ENCODE measurements at regions not wholly inside any gene's neighbourhood (a gene's known extent, or its start where the extent isn't known, plus 50 kb on each side); places are given as distances from the start of the nearest gene placed in this dataset.

DNA sequence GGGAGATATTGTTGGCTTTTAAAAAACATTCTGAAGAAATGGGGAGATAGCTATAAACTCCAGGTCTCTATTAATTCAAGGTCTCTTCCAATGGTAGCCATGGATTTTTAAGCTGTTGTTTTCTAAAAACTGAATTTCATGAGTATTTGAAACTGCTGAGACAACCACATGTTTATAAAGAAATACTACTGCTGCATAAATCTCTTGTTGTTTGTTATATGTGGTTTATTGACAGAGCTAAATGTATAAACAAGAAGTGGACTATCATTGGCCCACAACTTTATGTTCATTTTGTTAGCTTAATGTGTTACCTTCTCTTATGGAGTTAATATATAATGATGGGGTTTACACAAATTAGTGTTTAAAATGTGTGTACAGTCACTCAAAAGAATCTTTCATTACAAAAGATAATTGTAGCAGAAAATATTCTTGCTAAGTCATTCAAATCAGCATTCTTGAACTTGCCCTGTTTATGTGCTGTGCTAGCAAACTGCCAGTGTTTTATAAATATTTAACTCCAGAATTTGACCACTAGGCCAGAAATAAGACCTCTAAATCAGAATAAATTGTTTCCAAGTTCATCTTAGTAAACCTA, 242.1 kb downstream of the TMX3 start:
- Mint-ChIP-seq H3K36me3 (ENCODE audit: insufficient read depth) (no peaks in the 10 kb centered on the region), H3K4me3 (ENCODE audit: low read depth) (no peak overlapping the region), H3K27me3 (peaks cover 3% of the 10 kb centered on the region), H3K9me3 (ENCODE audit: low read depth) (no peaks in the 10 kb centered on the region), H3K4me1 (ENCODE audit: low read depth) (peaks cover 3% of the 10 kb centered on the region), H3K27ac (no peak overlapping the region)
- DNase-seq (ENCODE audit: low spot score, unreplicated experiment) = no peak
- TF ChIP-seq, protein P1, sequence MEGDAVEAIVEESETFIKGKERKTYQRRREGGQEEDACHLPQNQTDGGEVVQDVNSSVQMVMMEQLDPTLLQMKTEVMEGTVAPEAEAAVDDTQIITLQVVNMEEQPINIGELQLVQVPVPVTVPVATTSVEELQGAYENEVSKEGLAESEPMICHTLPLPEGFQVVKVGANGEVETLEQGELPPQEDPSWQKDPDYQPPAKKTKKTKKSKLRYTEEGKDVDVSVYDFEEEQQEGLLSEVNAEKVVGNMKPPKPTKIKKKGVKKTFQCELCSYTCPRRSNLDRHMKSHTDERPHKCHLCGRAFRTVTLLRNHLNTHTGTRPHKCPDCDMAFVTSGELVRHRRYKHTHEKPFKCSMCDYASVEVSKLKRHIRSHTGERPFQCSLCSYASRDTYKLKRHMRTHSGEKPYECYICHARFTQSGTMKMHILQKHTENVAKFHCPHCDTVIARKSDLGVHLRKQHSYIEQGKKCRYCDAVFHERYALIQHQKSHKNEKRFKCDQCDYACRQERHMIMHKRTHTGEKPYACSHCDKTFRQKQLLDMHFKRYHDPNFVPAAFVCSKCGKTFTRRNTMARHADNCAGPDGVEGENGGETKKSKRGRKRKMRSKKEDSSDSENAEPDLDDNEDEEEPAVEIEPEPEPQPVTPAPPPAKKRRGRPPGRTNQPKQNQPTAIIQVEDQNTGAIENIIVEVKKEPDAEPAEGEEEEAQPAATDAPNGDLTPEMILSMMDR (IDR thresholded peaks at IDR 0.05; ENCODE audit: unreplicated experiment) = no peak

GRCh38 chr18:68469049-68469625, 245.8 kb downstream of the TMX3 start:
- no peaks in the 10 kb centered on the region for H3K9me3 Mint-ChIP-seq (ENCODE audit: low read depth)

DNA sequence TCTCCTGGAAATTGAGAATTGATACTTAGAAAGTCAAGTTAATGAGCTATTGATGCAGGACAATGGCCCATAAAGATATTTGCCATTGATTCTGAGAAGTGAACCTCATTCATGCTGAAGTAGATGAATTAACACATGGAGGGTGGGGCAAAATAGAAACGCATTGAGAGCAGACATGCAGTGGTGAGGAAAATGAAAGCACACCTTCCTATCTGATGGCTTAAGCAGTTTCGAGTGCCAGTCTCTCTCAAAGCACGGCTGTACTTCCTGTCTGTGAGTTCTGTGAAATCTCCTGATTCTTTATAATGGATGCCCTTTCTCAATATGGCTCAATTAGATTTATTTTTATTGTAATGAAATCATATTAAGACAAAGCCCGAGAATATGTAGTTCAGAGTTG, 247.0 kb downstream of the TMX3 start:
- no peak for DNase-seq (ENCODE audit: low spot score, unreplicated experiment)
- Mint-ChIP-seq H3K27ac (no peak overlapping the region), H3K4me1 (ENCODE audit: low read depth) (no peaks in the 10 kb centered on the region), H3K9me3 (ENCODE audit: low read depth) (no peaks in the 10 kb centered on the region), H3K36me3 (ENCODE audit: insufficient read depth) (no peaks in the 10 kb centered on the region), H3K4me3 (ENCODE audit: low read depth) (no peak overlapping the region), H3K27me3 (peaks cover 3% of the 10 kb centered on the region)
- TF ChIP-seq, protein P1 (IDR thresholded peaks at IDR 0.05; ENCODE audit: unreplicated experiment) = no peak

More at GRCh38 chr18:68469049-68469625, 245.8 kb downstream of the TMX3 start:
- H3K36me3 Mint-ChIP-seq (ENCODE audit: insufficient read depth) = no peaks in the 10 kb centered on the region
- no peak overlapping the region for H3K27ac Mint-ChIP-seq
- H3K4me1 Mint-ChIP-seq (ENCODE audit: low read depth) = peaks cover 3% of the 10 kb centered on the region
- TF ChIP-seq, protein P1 (IDR thresholded peaks at IDR 0.05; ENCODE audit: unreplicated experiment) = no peak
- no peak overlapping the region for H3K4me3 Mint-ChIP-seq (ENCODE audit: low read depth)
- H3K27me3 Mint-ChIP-seq = peaks cover 3% of the 10 kb centered on the region
- DNase-seq (ENCODE audit: low spot score, unreplicated experiment) = no peak

- Mint-ChIP-seq H3K4me3 (ENCODE audit: low read depth) (no peak overlapping the region), H3K36me3 (ENCODE audit: insufficient read depth) (no peaks in the 10 kb centered on the region), H3K27me3 (peaks cover 3% of the 10 kb centered on the region), H3K9me3 (ENCODE audit: low read depth) (no peaks in the 10 kb centered on the region), H3K4me1 (ENCODE audit: low read depth) (no peaks in the 10 kb centered on the region), H3K27ac (no peak overlapping the region)
- TF ChIP-seq, protein P1 (IDR thresholded peaks at IDR 0.05; ENCODE audit: unreplicated experiment) = no peak
- DNase-seq (ENCODE audit: low spot score, unreplicated experiment) = no peak
These were observed 247.6 kb downstream of the TMX3 start for GRCh38 chr18:68467329-68467728.

DNA sequence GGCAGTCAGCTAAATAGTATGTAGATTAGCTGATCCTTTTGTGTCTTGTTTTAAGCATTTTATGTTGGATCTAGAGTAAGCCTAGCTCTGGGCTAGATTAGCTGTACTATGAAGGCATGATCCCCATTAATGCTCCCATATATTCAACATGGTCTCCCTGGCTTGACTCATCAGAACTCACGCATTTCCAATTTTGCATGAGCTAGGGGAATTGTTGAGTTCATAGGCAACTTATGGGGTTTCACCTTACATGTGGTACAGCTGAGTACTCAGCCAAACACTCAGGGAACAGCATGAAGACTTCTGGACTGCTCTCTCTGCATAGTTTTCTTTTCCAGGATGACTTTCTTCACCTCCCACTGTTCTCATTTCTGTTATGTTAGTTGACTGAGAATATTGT, 248.2 kb downstream of the TMX3 start:
- Mint-ChIP-seq H3K27ac (no peak overlapping the region), H3K4me1 (ENCODE audit: low read depth) (no peaks in the 10 kb centered on the region), H3K4me3 (ENCODE audit: low read depth) (no peak overlapping the region), H3K36me3 (ENCODE audit: insufficient read depth) (no peaks in the 10 kb centered on the region), H3K9me3 (ENCODE audit: low read depth) (no peaks in the 10 kb centered on the region), H3K27me3 (peaks cover 3% of the 10 kb centered on the region)
- no peak for DNase-seq (ENCODE audit: low spot score, unreplicated experiment)
- TF ChIP-seq, protein P1 (IDR thresholded peaks at IDR 0.05; ENCODE audit: unreplicated experiment) = no peak

Measured in progenitor cell of endocrine pancreas (in vitro differentiated cells).